Uterus (tissue), 3 donors: ENCODE measurements at regions not wholly inside any gene's neighbourhood (a gene's known extent, or its start where the extent isn't known, plus 50 kb on each side); places are given as distances from the start of the nearest gene placed in this dataset.

Experiments
- DNase-seq, 2 donors: peaks; one replicate each; pipeline ENCODE4 v3.0.0-alpha.2; 2019 to 2020
- H3K27ac ChIP-seq, 2 donors: fragments of 200-600 bp; sonication (generic); 1 replicate in 1 of 2; 2 replicates in 1 of 2; pipeline ENCODE4 v1.5.1; 2016 to 2018
- H3K27me3 ChIP-seq, 2 donors: fragments of 200-600 bp; sonication (generic); one replicate each; pipeline ENCODE4 v1.5.1; 2018 to 2019; ENCODE audit warnings: control low read depth in 1 of 2
- H3K36me3 ChIP-seq, 2 donors: fragments of 200-600 bp; sonication (generic); one replicate each; pipeline ENCODE4 v1.5.1; 2019; ENCODE audit warnings: control low read depth in 1 of 2
- H3K4me1 ChIP-seq, 2 donors: fragments of 200-600 bp; sonication (generic); one replicate each; pipeline ENCODE4 v1.5.1; 2018 to 2019; ENCODE audit warnings: control low read depth in 1 of 2
- H3K4me3 ChIP-seq, 2 donors: fragments of 200-600 bp; sonication (generic); 1 replicate in 1 of 2; 2 replicates in 1 of 2; pipeline ENCODE4 v1.5.1; 2018 to 2019; ENCODE audit warnings: mild to moderate bottlenecking in 1 of 2
- H3K9me3 ChIP-seq, 2 donors: fragments of 200-600 bp; sonication (generic); one replicate each; pipeline ENCODE4 v1.5.1; 2019; ENCODE audit warnings: control low read depth in 1 of 2
- CTCF ChIP-seq, 4 experiments: fragments of 200-600 bp in 2 of 4; fragments of 450-650 bp in 2 of 4; sonication (generic) in 2 of 4; IDR thresholded peaks; one replicate each; pipeline ENCODE4 v1.5.1; 2016 to 2019; ENCODE audit warnings: antibody characterized with exemption in 4 of 4, mild to moderate bottlenecking in 2 of 4, moderate library complexity in 1 of 4
- POLR2A ChIP-seq, 2 donors: fragments of 450-650 bp; IDR thresholded peaks; one replicate each; pipeline ENCODE4 v1.6.1; 2016; ENCODE audit warnings: antibody characterized with exemption in 2 of 2, mild to moderate bottlenecking in 1 of 2, moderate library complexity in 1 of 2
- intact Hi-C: fragments of 100-400 bp; cut with DNase I; formaldehyde crosslinking; loops from one replicate; pipeline ENCODE4 v1.15.1; 2023; ENCODE audit warnings: low total_unique reads
- donor health status: DM: yes; HTN: yes; CAD: no.

- Histone ChIP-seq H3K4me1 (no peaks in the 10 kb centered on the region), H3K36me3 (no peaks in the 10 kb centered on the region), H3K27me3 (no peaks in the 10 kb centered on the region), H3K27ac (no peak overlapping the region), H3K4me3 (no peak overlapping the region), H3K9me3 (no peaks in the 10 kb centered on the region)
- DNase-seq: no peak
- TF ChIP-seq CTCF (IDR thresholded peaks at IDR 0.05) (no peak), POLR2A (IDR thresholded peaks at IDR 0.05) (no peak)
- intact Hi-C loops: no loop called here
Measured at GRCh38 chr22:49075150-49075549, 752.5 kb downstream of the BRD1 start.

GRCh38 chr22:49073873-49074417 is 753.7 kb downstream of the BRD1 start:
- TF ChIP-seq POLR2A (IDR thresholded peaks at IDR 0.05) (no peak), CTCF (IDR thresholded peaks at IDR 0.05) (no peak)
- H3K36me3 ChIP-seq: no peaks in the 10 kb centered on the region
- no peaks in the 10 kb centered on the region for H3K9me3 ChIP-seq
- H3K27me3 ChIP-seq: no peaks in the 10 kb centered on the region
- no peak overlapping the region for H3K4me3 ChIP-seq
- DNase-seq: no peak
- intact Hi-C loops: no loop called here
- no peak overlapping the region for H3K27ac ChIP-seq
- H3K4me1 ChIP-seq: no peaks in the 10 kb centered on the region

- intact Hi-C loops: no loop called here
- no peaks in the 10 kb centered on the region for H3K27me3 ChIP-seq
- no peak for TF ChIP-seq CTCF (IDR thresholded peaks at IDR 0.05)
- no peak for TF ChIP-seq POLR2A (IDR thresholded peaks at IDR 0.05)
- no peaks in the 10 kb centered on the region for H3K36me3 ChIP-seq
- DNase-seq: no peak
- H3K27ac ChIP-seq: no peak overlapping the region
- H3K9me3 ChIP-seq: no peaks in the 10 kb centered on the region
- no peaks in the 10 kb centered on the region for H3K4me1 ChIP-seq
- no peak overlapping the region for H3K4me3 ChIP-seq
Measured at GRCh38 chr22:49072996-49073645, 754.6 kb downstream of the BRD1 start.

GRCh38 chr22:49070501-49070900 is 757.2 kb downstream of the BRD1 start:
- Histone ChIP-seq H3K9me3 (no peaks in the 10 kb centered on the region), H3K4me1 (no peaks in the 10 kb centered on the region), H3K27ac (peak overlapping the region in 1 of 2 donors; percentile 21), H3K27me3 (no peaks in the 10 kb centered on the region), H3K36me3 (no peaks in the 10 kb centered on the region), H3K4me3 (no peak overlapping the region)
- intact Hi-C loops: no loop called here
- DNase-seq: no peak
- no peak for TF ChIP-seq POLR2A (IDR thresholded peaks at IDR 0.05)
- TF ChIP-seq CTCF (IDR thresholded peaks at IDR 0.05): no peak

- DNase-seq: no peak
- intact Hi-C loops: no loop called here
- TF ChIP-seq POLR2A (IDR thresholded peaks at IDR 0.05) (no peak), CTCF (IDR thresholded peaks at IDR 0.05) (no peak)
- Histone ChIP-seq H3K9me3 (no peaks in the 10 kb centered on the region), H3K4me3 (no peak overlapping the region), H3K36me3 (no peaks in the 10 kb centered on the region), H3K27me3 (no peaks in the 10 kb centered on the region), H3K4me1 (no peaks in the 10 kb centered on the region), H3K27ac (no peak overlapping the region)
Measured at GRCh38 chr22:49068861-49069500, 758.7 kb downstream of the BRD1 start.
